ENCODE measurements at regions not wholly inside any gene's neighbourhood (a gene's known extent, or its start where the extent isn't known, plus 50 kb on each side); places are given as distances from the start of the nearest gene placed in this dataset.
A peak's percentile ranks its signal among the peaks of the same experiment; 100 is the strongest.

DNA sequence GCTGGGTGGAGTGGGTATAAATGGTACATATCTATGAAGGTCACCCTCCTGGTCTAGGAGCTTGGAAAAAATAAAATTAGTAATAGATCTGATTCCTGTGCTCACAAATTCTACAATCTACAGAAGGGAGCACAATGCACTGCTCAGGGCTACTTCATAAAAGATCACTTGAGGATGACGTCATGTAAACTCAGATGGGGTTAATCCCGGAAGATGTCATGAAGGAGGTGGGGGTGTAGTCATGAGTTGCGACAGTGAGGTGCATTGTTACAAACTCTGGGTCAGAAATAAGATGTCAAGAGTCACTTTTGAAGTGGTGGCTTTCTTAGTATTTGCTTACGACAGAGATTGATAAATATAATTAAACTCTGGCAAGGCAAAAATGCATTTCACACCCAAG, 68.2 kb downstream of the LHX9 start (continued):
- TF ChIP-seq, protein P1, sequence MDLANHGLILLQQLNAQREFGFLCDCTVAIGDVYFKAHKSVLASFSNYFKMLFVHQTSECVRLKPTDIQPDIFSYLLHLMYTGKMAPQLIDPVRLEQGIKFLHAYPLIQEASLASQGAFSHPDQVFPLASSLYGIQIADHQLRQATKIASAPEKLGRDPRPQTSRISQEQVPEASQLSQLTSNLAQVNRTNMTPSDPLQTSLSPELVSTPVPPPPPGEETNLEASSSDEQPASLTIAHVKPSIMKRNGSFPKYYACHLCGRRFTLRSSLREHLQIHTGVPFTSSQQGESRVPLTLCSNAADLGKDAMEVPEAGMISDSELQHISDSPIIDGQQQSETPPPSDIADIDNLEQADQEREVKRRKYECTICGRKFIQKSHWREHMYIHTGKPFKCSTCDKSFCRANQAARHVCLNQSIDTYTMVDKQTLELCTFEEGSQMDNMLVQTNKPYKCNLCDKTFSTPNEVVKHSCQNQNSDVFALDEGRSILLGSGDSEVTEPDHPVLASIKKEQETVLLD (IDR thresholded peaks at IDR 0.05), result no peak
- peak; percentile 82 for TF ChIP-seq JUND (IDR thresholded peaks at IDR 0.05; ENCODE audit: borderline replicate concordance, low read depth, low read length)
- TF ChIP-seq JUND (tag; IDR thresholded peaks at IDR 0.05; ENCODE audit: borderline replicate concordance, low read depth, low read length), result peak; percentile 73; the same call in 2 of the 3 replicates
- no peak for TF ChIP-seq BRF1 (IDR thresholded peaks at IDR 0.05; ENCODE audit: borderline replicate concordance, extremely low read depth, insufficient read length)
- no peak for TF ChIP-seq CBFA2T3 (IDR thresholded peaks at IDR 0.05)
- no peak for TF ChIP-seq ZBTB7A (IDR thresholded peaks at IDR 0.05; ENCODE audit: borderline replicate concordance, control insufficient read depth, low read depth, low read length)
- TF ChIP-seq, protein P2, sequence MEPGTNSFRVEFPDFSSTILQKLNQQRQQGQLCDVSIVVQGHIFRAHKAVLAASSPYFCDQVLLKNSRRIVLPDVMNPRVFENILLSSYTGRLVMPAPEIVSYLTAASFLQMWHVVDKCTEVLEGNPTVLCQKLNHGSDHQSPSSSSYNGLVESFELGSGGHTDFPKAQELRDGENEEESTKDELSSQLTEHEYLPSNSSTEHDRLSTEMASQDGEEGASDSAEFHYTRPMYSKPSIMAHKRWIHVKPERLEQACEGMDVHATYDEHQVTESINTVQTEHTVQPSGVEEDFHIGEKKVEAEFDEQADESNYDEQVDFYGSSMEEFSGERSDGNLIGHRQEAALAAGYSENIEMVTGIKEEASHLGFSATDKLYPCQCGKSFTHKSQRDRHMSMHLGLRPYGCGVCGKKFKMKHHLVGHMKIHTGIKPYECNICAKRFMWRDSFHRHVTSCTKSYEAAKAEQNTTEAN (CRISPR knock-in tag; IDR thresholded peaks at IDR 0.05), result no peak
- no peak for TF ChIP-seq ZNF644 (tag; IDR thresholded peaks at IDR 0.05; ENCODE audit: low read depth)
- TF ChIP-seq, protein P3, sequence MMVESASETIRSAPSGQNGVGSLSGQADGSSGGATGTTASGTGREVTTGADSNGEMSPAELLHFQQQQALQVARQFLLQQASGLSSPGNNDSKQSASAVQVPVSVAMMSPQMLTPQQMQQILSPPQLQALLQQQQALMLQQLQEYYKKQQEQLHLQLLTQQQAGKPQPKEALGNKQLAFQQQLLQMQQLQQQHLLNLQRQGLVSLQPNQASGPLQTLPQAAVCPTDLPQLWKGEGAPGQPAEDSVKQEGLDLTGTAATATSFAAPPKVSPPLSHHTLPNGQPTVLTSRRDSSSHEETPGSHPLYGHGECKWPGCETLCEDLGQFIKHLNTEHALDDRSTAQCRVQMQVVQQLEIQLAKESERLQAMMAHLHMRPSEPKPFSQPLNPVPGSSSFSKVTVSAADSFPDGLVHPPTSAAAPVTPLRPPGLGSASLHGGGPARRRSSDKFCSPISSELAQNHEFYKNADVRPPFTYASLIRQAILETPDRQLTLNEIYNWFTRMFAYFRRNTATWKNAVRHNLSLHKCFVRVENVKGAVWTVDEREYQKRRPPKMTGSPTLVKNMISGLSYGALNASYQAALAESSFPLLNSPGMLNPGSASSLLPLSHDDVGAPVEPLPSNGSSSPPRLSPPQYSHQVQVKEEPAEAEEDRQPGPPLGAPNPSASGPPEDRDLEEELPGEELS (CRISPR knock-in tag; IDR thresholded peaks at IDR 0.05; ENCODE audit: borderline replicate concordance), result no peak
- no peak for TF ChIP-seq ZSCAN29 (IDR thresholded peaks at IDR 0.05)

All from K562 (cell line).